HEK293 (cell line): ENCODE measurements at regions not wholly inside any gene's neighbourhood (a gene's known extent, or its start where the extent isn't known, plus 50 kb on each side); places are given as distances from the start of the nearest gene placed in this dataset.

Source experiments
- CTCF ChIA-PET: fragments of 350-600 bp; formaldehyde crosslinking; extraction: SDS; loops from one replicate; lab custom pipeline; 2021; ENCODE audit warnings: antibody characterized with exemption; lab: Yijun Ruan, JAX
- POLR2A ChIA-PET: fragments of 300-600 bp; formaldehyde crosslinking; extraction: SDS; loops from one replicate; lab custom pipeline; 2020; ENCODE audit warnings: antibody characterized with exemption, inconsistent platforms; lab: Yijun Ruan, JAX
- H3K27ac ChIP-seq: fragments of 200-500 bp; sonication (Bioruptor generic); 2 replicates; pipeline ENCODE4 v1.5.1; 2014; ENCODE audit warnings: low read depth, low read length, control low read depth, inconsistent platforms; ENCODE audit errors: extremely low read depth
- H3K36me3 ChIP-seq, 2 experiments: fragments of 200-500 bp in 1 of 2; sonication (Bioruptor generic) in 1 of 2; 1 replicate in 1 of 2; 2 replicates in 1 of 2; pipeline ENCODE4 v1.5.1; 2014 to 2017; ENCODE audit warnings: inconsistent platforms in 2 of 2, low read length in 2 of 2; ENCODE audit not compliant: control insufficient read depth in 2 of 2, insufficient read depth in 1 of 2
- H3K4me1 ChIP-seq: fragments of 200-500 bp; sonication (Bioruptor generic); 2 replicates; pipeline ENCODE4 v1.5.1; 2014; ENCODE audit warnings: mild to moderate bottlenecking, low read length, inconsistent platforms; ENCODE audit not compliant: control insufficient read depth, insufficient read depth
- H3K4me3 ChIP-seq: 2 replicates; pipeline ENCODE4 v1.5.1; 2011; ENCODE audit warnings: low read depth, mild to moderate bottlenecking, control low read depth, low read length, moderate library complexity
- H3K9me3 ChIP-seq: fragments of 200-500 bp; sonication (Bioruptor generic); 2 replicates; pipeline ENCODE4 v1.5.1; 2014; ENCODE audit warnings: low read depth, low read length, inconsistent platforms; ENCODE audit not compliant: control insufficient read depth, insufficient read depth
- GLI2 ChIP-seq: fragments of 450-650 bp; formaldehyde crosslinking; IDR thresholded peaks from 2 replicates; pipeline ENCODE4; 2017; ENCODE audit warnings: missing biosample characterization, missing genetic modification characterization, low read depth, borderline replicate concordance
- SETDB1 ChIP-seq: IDR thresholded peaks from one replicate; pipeline ENCODE4 v1.6.1; 2017; ENCODE audit warnings: mild to moderate bottlenecking, low read length, moderate library complexity, mixed read lengths; ENCODE audit not compliant: insufficient read length
- SP2 ChIP-seq: fragments of 450-650 bp; formaldehyde crosslinking; IDR thresholded peaks from 2 replicates; pipeline ENCODE4 v1.5.1; 2016; ENCODE audit warnings: missing biosample characterization, missing genetic modification characterization
- ZBTB1 ChIP-seq: fragments of 450-650 bp; formaldehyde crosslinking; IDR thresholded peaks from 2 replicates; pipeline ENCODE4 v1.5.1; 2016; ENCODE audit warnings: missing biosample characterization, missing genetic modification characterization
- ZNF146 ChIP-seq: fragments of 450-650 bp; formaldehyde crosslinking; IDR thresholded peaks from 2 replicates; pipeline ENCODE4 v1.5.1; 2016; ENCODE audit warnings: missing biosample characterization, missing genetic modification characterization
- ZNF155 ChIP-seq: fragments of 450-650 bp; formaldehyde crosslinking; IDR thresholded peaks from 2 replicates; pipeline ENCODE4 v1.5.1; 2016; ENCODE audit warnings: missing biosample characterization, missing genetic modification characterization
- ZNF211 ChIP-seq: fragments of 450-650 bp; formaldehyde crosslinking; IDR thresholded peaks from 2 replicates; pipeline ENCODE4 v1.5.1; 2016; ENCODE audit warnings: low read depth, missing biosample characterization, missing genetic modification characterization
- ZNF23 ChIP-seq: fragments of 450-650 bp; formaldehyde crosslinking; IDR thresholded peaks from 2 replicates; pipeline ENCODE4 v1.5.1; 2016; ENCODE audit warnings: missing biosample characterization, missing genetic modification characterization, borderline replicate concordance
- ZNF239 ChIP-seq: fragments of 450-650 bp; formaldehyde crosslinking; IDR thresholded peaks from 2 replicates; pipeline ENCODE4 v1.5.1; 2016; ENCODE audit warnings: missing biosample characterization, missing genetic modification characterization
- ZNF24 ChIP-seq: fragments of 450-650 bp; formaldehyde crosslinking; IDR thresholded peaks from 2 replicates; pipeline ENCODE4 v1.5.1; 2016; ENCODE audit warnings: missing biosample characterization, missing genetic modification characterization
- ZNF48 ChIP-seq: fragments of 450-650 bp; formaldehyde crosslinking; IDR thresholded peaks from 2 replicates; pipeline ENCODE4 v1.5.1; 2016; ENCODE audit warnings: missing biosample characterization, missing genetic modification characterization
- ZNF548 ChIP-seq: fragments of 450-650 bp; formaldehyde crosslinking; IDR thresholded peaks from 2 replicates; pipeline ENCODE4 v1.5.1; 2016; ENCODE audit warnings: missing biosample characterization, missing genetic modification characterization
- ZNF610 ChIP-seq: fragments of 450-650 bp; formaldehyde crosslinking; IDR thresholded peaks from 2 replicates; pipeline ENCODE4 v1.5.1; 2016; ENCODE audit warnings: missing biosample characterization, missing genetic modification characterization, borderline replicate concordance
- ZNF623 ChIP-seq: fragments of 450-650 bp; formaldehyde crosslinking; IDR thresholded peaks from 2 replicates; pipeline ENCODE4 v1.5.1; 2016; ENCODE audit warnings: missing biosample characterization, missing genetic modification characterization
- ZNF629 ChIP-seq: fragments of 450-650 bp; formaldehyde crosslinking; IDR thresholded peaks from 2 replicates; pipeline ENCODE4 v1.5.1; 2017; ENCODE audit warnings: missing biosample characterization, missing genetic modification characterization
- ZNF792 ChIP-seq: fragments of 450-650 bp; formaldehyde crosslinking; IDR thresholded peaks from 2 replicates; pipeline ENCODE4 v1.5.1; 2016; ENCODE audit warnings: missing biosample characterization, missing genetic modification characterization
- ZNF830 ChIP-seq: fragments of 450-650 bp; IDR thresholded peaks from 2 replicates; pipeline ENCODE4 v1.5.0; 2018; ENCODE audit warnings: missing biosample characterization, missing genetic modification characterization, low read depth, mild to moderate bottlenecking, moderate library complexity
- ZNF843 ChIP-seq: fragments of 450-650 bp; formaldehyde crosslinking; IDR thresholded peaks from 2 replicates; pipeline ENCODE4 v1.5.1; 2016; ENCODE audit warnings: missing biosample characterization, missing genetic modification characterization
- ZSCAN23 ChIP-seq: fragments of 450-650 bp; formaldehyde crosslinking; IDR thresholded peaks from 2 replicates; pipeline ENCODE4 v1.5.1; 2016; ENCODE audit warnings: missing biosample characterization, missing genetic modification characterization
- TF ChIP-seq, protein P1 (sequence below): fragments of 450-650 bp; formaldehyde crosslinking; IDR thresholded peaks from 2 replicates; pipeline ENCODE4 v1.5.1; 2016; ENCODE audit warnings: missing biosample characterization, missing genetic modification characterization
- TF ChIP-seq, protein P2 (sequence below): fragments of 450-650 bp; formaldehyde crosslinking; IDR thresholded peaks from 2 replicates; pipeline ENCODE4 v1.5.1; 2016; ENCODE audit warnings: missing biosample characterization, missing genetic modification characterization
- TF ChIP-seq, protein P3 (sequence below): fragments of 450-650 bp; formaldehyde crosslinking; IDR thresholded peaks from 2 replicates; pipeline ENCODE4 v1.5.1; 2017; ENCODE audit warnings: missing biosample characterization, mild to moderate bottlenecking, missing genetic modification characterization, moderate library complexity
- TF ChIP-seq, protein P4 (sequence below): fragments of 450-650 bp; formaldehyde crosslinking; IDR thresholded peaks from 2 replicates; pipeline ENCODE4; 2016; ENCODE audit warnings: missing biosample characterization, missing genetic modification characterization

DNA sequence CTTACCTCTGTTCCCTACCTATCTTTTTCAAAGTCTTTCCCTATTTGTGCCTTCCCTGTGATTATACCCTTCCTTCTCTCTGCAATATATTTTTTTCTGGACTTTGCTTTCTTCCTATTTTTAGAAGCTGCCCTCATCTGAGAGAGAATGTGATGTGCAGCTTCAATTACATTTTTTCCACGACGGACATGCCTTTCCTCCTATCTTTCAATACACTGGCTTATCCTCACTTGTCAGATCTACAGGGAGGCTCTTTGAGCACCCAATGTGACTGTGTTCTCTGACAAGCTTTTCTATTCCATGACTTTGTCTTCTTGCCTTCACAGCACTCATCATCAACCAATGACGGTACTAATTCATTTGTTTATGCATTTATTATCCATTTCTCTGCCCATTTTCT lies 227.9 kb upstream of the CLINT1 start:
- TF ChIP-seq ZNF155 (tag by site-specific recombination) (no peak), ZNF23 (no peak), ZNF830 (tag by site-specific recombination) (no peak), ZNF24 (tag by site-specific recombination) (no peak), ZSCAN23 (tag by site-specific recombination) (no peak), SP2 (tag by site-specific recombination) (no peak), ZNF623 (tag by site-specific recombination) (no peak), ZNF629 (tag by site-specific recombination) (no peak), ZNF211 (tag by site-specific recombination) (no peak), ZNF48 (tag by site-specific recombination) (no peak), ZNF792 (tag by site-specific recombination) (no peak), ZNF843 (tag by site-specific recombination) (no peak)
- TF ChIP-seq, protein P1, sequence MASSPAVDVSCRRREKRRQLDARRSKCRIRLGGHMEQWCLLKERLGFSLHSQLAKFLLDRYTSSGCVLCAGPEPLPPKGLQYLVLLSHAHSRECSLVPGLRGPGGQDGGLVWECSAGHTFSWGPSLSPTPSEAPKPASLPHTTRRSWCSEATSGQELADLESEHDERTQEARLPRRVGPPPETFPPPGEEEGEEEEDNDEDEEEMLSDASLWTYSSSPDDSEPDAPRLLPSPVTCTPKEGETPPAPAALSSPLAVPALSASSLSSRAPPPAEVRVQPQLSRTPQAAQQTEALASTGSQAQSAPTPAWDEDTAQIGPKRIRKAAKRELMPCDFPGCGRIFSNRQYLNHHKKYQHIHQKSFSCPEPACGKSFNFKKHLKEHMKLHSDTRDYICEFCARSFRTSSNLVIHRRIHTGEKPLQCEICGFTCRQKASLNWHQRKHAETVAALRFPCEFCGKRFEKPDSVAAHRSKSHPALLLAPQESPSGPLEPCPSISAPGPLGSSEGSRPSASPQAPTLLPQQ = no peak
- TF ChIP-seq, protein P2, sequence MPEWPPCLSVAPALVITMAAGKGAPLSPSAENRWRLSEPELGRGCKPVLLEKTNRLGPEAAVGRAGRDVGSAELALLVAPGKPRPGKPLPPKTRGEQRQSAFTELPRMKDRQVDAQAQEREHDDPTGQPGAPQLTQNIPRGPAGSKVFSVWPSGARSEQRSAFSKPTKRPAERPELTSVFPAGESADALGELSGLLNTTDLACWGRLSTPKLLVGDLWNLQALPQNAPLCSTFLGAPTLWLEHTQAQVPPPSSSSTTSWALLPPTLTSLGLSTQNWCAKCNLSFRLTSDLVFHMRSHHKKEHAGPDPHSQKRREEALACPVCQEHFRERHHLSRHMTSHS = no peak
- TF ChIP-seq, all 188 proteins: peak for 0
- Histone ChIP-seq H3K36me3 (no peaks in the 10 kb centered on the region), H3K4me3 (no peak overlapping the region), H3K4me1 (no peaks in the 10 kb centered on the region), H3K9me3 (no peaks in the 10 kb centered on the region), H3K27ac (no peak overlapping the region)
- CTCF ChIA-PET = interaction anchor here (0.7 to 1.5 kb wide), 2 partner anchors 12 to 125 kb away, joined by 3 to 9 read pairs; no protein-coding TSS in a partner anchor
- POLR2A ChIA-PET = interaction anchor here (0.6 kb wide), 1 partner anchor 256 kb away, joined by 3 read pairs; no protein-coding TSS in a partner anchor

DNA sequence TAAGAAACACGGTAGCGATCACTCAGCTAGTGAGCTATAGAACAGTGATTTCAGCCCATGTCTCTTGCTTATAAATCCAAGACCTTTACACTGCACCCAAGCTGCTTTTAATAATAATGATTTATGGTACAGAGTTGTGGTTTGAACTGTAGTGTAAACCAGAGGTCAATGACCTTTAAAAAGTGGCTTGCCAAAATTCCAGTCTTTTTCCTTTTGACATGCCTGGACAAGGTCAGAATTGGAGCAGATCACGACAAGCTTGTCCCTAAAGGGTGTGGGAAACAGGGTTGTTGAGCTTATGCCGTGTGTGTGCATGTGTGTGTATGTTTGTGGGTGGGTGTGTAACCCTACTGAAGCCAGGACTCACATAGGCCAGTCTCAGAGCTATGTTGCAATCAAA lies 225.3 kb upstream of the CLINT1 start:
- no peaks in the 10 kb centered on the region for H3K9me3 ChIP-seq
- CTCF ChIA-PET = interaction anchor here (0.6 to 2.3 kb wide), 2 partner anchors 9 to 11 kb away, joined by 7 to 31 read pairs; no protein-coding TSS in a partner anchor
- TF ChIP-seq ZBTB1 = no peak
- no peak for TF ChIP-seq ZNF239
- TF ChIP-seq ZNF548 (tag by site-specific recombination) = no peak
- no peak for TF ChIP-seq ZNF843 (tag by site-specific recombination)
- TF ChIP-seq, protein P3, sequence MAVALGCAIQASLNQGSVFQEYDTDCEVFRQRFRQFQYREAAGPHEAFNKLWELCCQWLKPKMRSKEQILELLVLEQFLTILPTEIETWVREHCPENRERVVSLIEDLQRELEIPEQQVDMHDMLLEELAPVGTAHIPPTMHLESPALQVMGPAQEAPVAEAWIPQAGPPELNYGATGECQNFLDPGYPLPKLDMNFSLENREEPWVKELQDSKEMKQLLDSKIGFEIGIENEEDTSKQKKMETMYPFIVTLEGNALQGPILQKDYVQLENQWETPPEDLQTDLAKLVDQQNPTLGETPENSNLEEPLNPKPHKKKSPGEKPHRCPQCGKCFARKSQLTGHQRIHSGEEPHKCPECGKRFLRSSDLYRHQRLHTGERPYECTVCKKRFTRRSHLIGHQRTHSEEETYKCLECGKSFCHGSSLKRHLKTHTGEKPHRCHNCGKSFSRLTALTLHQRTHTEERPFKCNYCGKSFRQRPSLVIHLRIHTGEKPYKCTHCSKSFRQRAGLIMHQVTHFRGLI = no peak
- TF ChIP-seq ZNF830 (tag by site-specific recombination) = no peak
- no peak for TF ChIP-seq SETDB1
- no peak for TF ChIP-seq ZNF792 (tag by site-specific recombination)
- no peak for TF ChIP-seq ZNF610 (tag by site-specific recombination)
- TF ChIP-seq, protein P4, sequence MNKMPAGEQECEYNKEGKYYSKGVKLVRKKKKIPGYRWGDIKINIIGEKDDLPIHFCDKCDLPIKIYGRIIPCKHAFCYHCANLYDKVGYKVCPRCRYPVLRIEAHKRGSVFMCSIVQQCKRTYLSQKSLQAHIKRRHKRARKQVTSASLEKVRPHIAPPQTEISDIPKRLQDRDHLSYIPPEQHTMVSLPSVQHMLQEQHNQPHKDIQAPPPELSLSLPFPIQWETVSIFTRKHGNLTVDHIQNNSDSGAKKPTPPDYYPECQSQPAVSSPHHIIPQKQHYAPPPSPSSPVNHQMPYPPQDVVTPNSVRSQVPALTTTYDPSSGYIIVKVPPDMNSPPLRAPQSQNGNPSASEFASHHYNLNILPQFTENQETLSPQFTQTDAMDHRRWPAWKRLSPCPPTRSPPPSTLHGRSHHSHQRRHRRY = no peak
- TF ChIP-seq ZNF146 = no peak
- TF ChIP-seq GLI2 (tag by site-specific recombination) = no peak
- no peaks in the 10 kb centered on the region for H3K4me1 ChIP-seq
- no peak overlapping the region for H3K4me3 ChIP-seq
- POLR2A ChIA-PET = interaction anchor here (0.6 kb wide), 1 partner anchor 628 kb away, joined by 4 read pairs; no protein-coding TSS in a partner anchor
- no peaks in the 10 kb centered on the region for H3K36me3 ChIP-seq
- no peak overlapping the region for H3K27ac ChIP-seq
